Hepatocyte (in vitro differentiated cells): ENCODE measurements at regions not wholly inside any gene's neighbourhood (a gene's known extent, or its start where the extent isn't known, plus 50 kb on each side); places are given as distances from the start of the nearest gene placed in this dataset.

ENCODE experiments used
- CTCF ChIP-seq: fragments of 200-600 bp; sonication (generic); IDR thresholded peaks from 2 replicates; pipeline ENCODE4 v1.5.1; 2016; ENCODE audit warnings: antibody characterized with exemption, mild to moderate bottlenecking; ENCODE audit not compliant: poor library complexity
- EZH2 ChIP-seq: fragments of 200-600 bp; sonication (generic); IDR thresholded peaks from 2 replicates; pipeline ENCODE4 v1.6.1; 2016; ENCODE audit warnings: antibody characterized with exemption, mild to moderate bottlenecking, borderline replicate concordance

- TF ChIP-seq CTCF, result no peak
- no peak for TF ChIP-seq EZH2
These were observed 105.6 kb upstream of the PLXNA2 start for GRCh38 chr1:208349694-208350330.
